SK-N-SH treated with all-trans-retinoic acid at 6 μM for 48 hours (cell line): ENCODE measurements at regions not wholly inside any gene's neighbourhood (a gene's known extent, or its start where the extent isn't known, plus 50 kb on each side); places are given as distances from the start of the nearest gene placed in this dataset.
"Not testable (repeated sequence)": the region's sequence is repeated elsewhere in the genome, so short reads cannot be mapped to it uniquely, and the experiment has no call there.

Experiments used
- ATAC-seq: fragments of 200-7000 bp; cut with Tn5 transposase; 3 replicates; pipeline ENCODE4 v1.9.1; 2020; ENCODE audit warnings: mild to moderate bottlenecking, moderate library complexity
- ARNTL ChIP-seq: fragments of 450-650 bp; formaldehyde crosslinking; IDR thresholded peaks from 2 replicates; pipeline ENCODE4 v1.5.0; 2020; ENCODE audit warnings: low read depth, mild to moderate bottlenecking, moderate library complexity, borderline replicate concordance
- BACH2 ChIP-seq: fragments of 250-450 bp; sonication (Bioruptor Pico); IDR thresholded peaks from 2 replicates; pipeline ENCODE4 v1.9.0; 2021; ENCODE audit warnings: mild to moderate bottlenecking, borderline replicate concordance
- CREB5 ChIP-seq: fragments of 250-450 bp; sonication (Bioruptor Pico); IDR thresholded peaks from 2 replicates; pipeline ENCODE4 v1.5.1; 2020; ENCODE audit warnings: low read depth, mild to moderate bottlenecking, moderate library complexity
- CSDC2 ChIP-seq: fragments of 250-450 bp; sonication (Bioruptor Pico); IDR thresholded peaks from 2 replicates; pipeline ENCODE4 v1.5.0; 2020; ENCODE audit warnings: mild to moderate bottlenecking, moderate library complexity
- CSRNP3 ChIP-seq: fragments of 250-450 bp; sonication (Bioruptor Pico); IDR thresholded peaks from 2 replicates; pipeline ENCODE4 v1.5.1; 2021; ENCODE audit warnings: mild to moderate bottlenecking, moderate library complexity
- ESRRG ChIP-seq: fragments of 250-450 bp; sonication (Bioruptor Pico); IDR thresholded peaks from 2 replicates; pipeline ENCODE4 v1.6.1; 2021; ENCODE audit warnings: mild to moderate bottlenecking
- ISL1 ChIP-seq: fragments of 250-450 bp; sonication (Bioruptor Pico); IDR thresholded peaks from 2 replicates; pipeline ENCODE4 v2.1.2; 2022; ENCODE audit warnings: mild to moderate bottlenecking, moderate library complexity
- OSR1 ChIP-seq: fragments of 250-450 bp; sonication (Bioruptor Pico); IDR thresholded peaks from 2 replicates; pipeline ENCODE4 v1.8.0; 2022; ENCODE audit warnings: moderate library complexity, mild to moderate bottlenecking, inconsistent platforms
- PATZ1 ChIP-seq: fragments of 250-450 bp; sonication (Bioruptor Pico); IDR thresholded peaks from 2 replicates; pipeline ENCODE4 v1.8.0; 2020; ENCODE audit warnings: mild to moderate bottlenecking, moderate library complexity, borderline replicate concordance
- PPARA ChIP-seq: fragments of 250-450 bp; sonication (Bioruptor Pico); IDR thresholded peaks from 2 replicates; pipeline ENCODE4 v1.5.0; 2020; ENCODE audit warnings: mild to moderate bottlenecking, borderline replicate concordance
- RARB ChIP-seq: fragments of 250-450 bp; sonication (Bioruptor Pico); IDR thresholded peaks from 2 replicates; pipeline ENCODE4 v1.8.0; 2021; ENCODE audit warnings: mild to moderate bottlenecking, moderate library complexity
- SNAI2 ChIP-seq: fragments of 250-450 bp; sonication (Bioruptor Pico); IDR thresholded peaks from 2 replicates; pipeline ENCODE4 v1.5.0; 2020; ENCODE audit warnings: mild to moderate bottlenecking, moderate library complexity
- TCF4 ChIP-seq: fragments of 250-450 bp; sonication (Bioruptor Pico); IDR thresholded peaks from 2 replicates; pipeline ENCODE4 v1.8.0; 2021; ENCODE audit warnings: mild to moderate bottlenecking, moderate library complexity, borderline replicate concordance
- TOX ChIP-seq: fragments of 250-450 bp; sonication (Bioruptor Pico); IDR thresholded peaks from 2 replicates; pipeline ENCODE4 v1.8.0; 2021; ENCODE audit warnings: mild to moderate bottlenecking, moderate library complexity, borderline replicate concordance
- TSHZ2 ChIP-seq: fragments of 250-450 bp; sonication (Bioruptor Pico); IDR thresholded peaks from 2 replicates; pipeline ENCODE4 v1.5.0; 2020; ENCODE audit warnings: mild to moderate bottlenecking, moderate library complexity
- ZC3H10 ChIP-seq: fragments of 250-450 bp; sonication (Bioruptor Pico); IDR thresholded peaks from 2 replicates; pipeline ENCODE4 v1.5.1; 2021; ENCODE audit warnings: mild to moderate bottlenecking, moderate library complexity
- ZFP30 ChIP-seq: fragments of 450-650 bp; formaldehyde crosslinking; IDR thresholded peaks from 2 replicates; pipeline ENCODE4 v1.5.0; 2022; ENCODE audit warnings: mild to moderate bottlenecking, moderate library complexity
- ZNF565 ChIP-seq: fragments of 450-650 bp; formaldehyde crosslinking; conservative IDR thresholded peaks from 2 replicates; pipeline ENCODE4 v1.5.0; 2020; ENCODE audit warnings: low read depth, mild to moderate bottlenecking, moderate library complexity
- ZNF70 ChIP-seq: fragments of 450-650 bp; formaldehyde crosslinking; IDR thresholded peaks from 2 replicates; pipeline ENCODE4 v1.5.0; 2020; ENCODE audit warnings: mild to moderate bottlenecking, moderate library complexity
- ZNF8 ChIP-seq: fragments of 450-650 bp; formaldehyde crosslinking; IDR thresholded peaks from 2 replicates; pipeline ENCODE4 v1.5.0; 2020; ENCODE audit warnings: mild to moderate bottlenecking, moderate library complexity

- TF ChIP-seq ZNF565 (CRISPR knock-in tag) = no peak
- no peak for TF ChIP-seq TSHZ2 (CRISPR knock-in tag)
- TF ChIP-seq PATZ1 (CRISPR knock-in tag) = no peak
- no peak for TF ChIP-seq OSR1 (CRISPR knock-in tag)
- no peak for TF ChIP-seq CREB5 (CRISPR knock-in tag)
- TF ChIP-seq CSRNP3 (CRISPR knock-in tag) = no peak
- TF ChIP-seq BACH2 (CRISPR knock-in tag) = no peak
- TF ChIP-seq ARNTL (CRISPR knock-in tag) = no peak
- no peak for TF ChIP-seq ESRRG (CRISPR knock-in tag)
- TF ChIP-seq RARB = no peak
- no peak for TF ChIP-seq ISL1 (CRISPR knock-in tag)
- TF ChIP-seq TOX (CRISPR knock-in tag) = no peak
- TF ChIP-seq ZNF8 (CRISPR knock-in tag) = no peak
- no peak for TF ChIP-seq CSDC2 (CRISPR knock-in tag)
- no peak for TF ChIP-seq SNAI2 (CRISPR knock-in tag)
- no peak for TF ChIP-seq ZFP30
- TF ChIP-seq, all 23 proteins: peak for 0
- no peak for ATAC-seq
These were observed 166.1 kb upstream of the SLC16A7 start for GRCh38 chr12:59429766-59430165.

- TF ChIP-seq TCF4 (CRISPR knock-in tag) (no peak), CREB5 (CRISPR knock-in tag) (no peak), ZC3H10 (CRISPR knock-in tag) (no peak), PPARA (no peak), ZNF70 (no peak), ZNF565 (CRISPR knock-in tag) (no peak), ESRRG (CRISPR knock-in tag) (no peak), OSR1 (CRISPR knock-in tag) (no peak), ISL1 (CRISPR knock-in tag) (no peak), RARB (no peak), ARNTL (CRISPR knock-in tag) (no peak), BACH2 (CRISPR knock-in tag) (no peak)
These were observed 170.0 kb upstream of the SLC16A7 start for GRCh38 chr12:59425798-59426197.

GRCh38 chr12:59424666-59425065 is 171.2 kb upstream of the SLC16A7 start:
- not testable (repeated sequence) for ATAC-seq

More at GRCh38 chr12:59425798-59426197, 170.0 kb upstream of the SLC16A7 start:
- ATAC-seq = no peak

- no peak for ATAC-seq
- TF ChIP-seq SNAI2 (CRISPR knock-in tag) = no peak
- no peak for TF ChIP-seq TSHZ2 (CRISPR knock-in tag)
- TF ChIP-seq ZNF70 = no peak
- no peak for TF ChIP-seq ESRRG (CRISPR knock-in tag)
- TF ChIP-seq TCF4 (CRISPR knock-in tag) = no peak
- TF ChIP-seq ZNF565 (CRISPR knock-in tag) = no peak
- no peak for TF ChIP-seq RARB
- TF ChIP-seq PATZ1 (CRISPR knock-in tag) = no peak
- TF ChIP-seq PPARA = no peak
These were observed 181.8 kb upstream of the SLC16A7 start for GRCh38 chr12:59414051-59414450.
